WTC11 (cell line): ENCODE measurements at regions not wholly inside any gene's neighbourhood (a gene's known extent, or its start where the extent isn't known, plus 50 kb on each side); places are given as distances from the start of the nearest gene placed in this dataset.
"Not testable (repeated sequence)": the region's sequence is repeated elsewhere in the genome, so short reads cannot be mapped to it uniquely, and the experiment has no call there.

ENCODE experiments used
- ELF4 ChIP-seq: sonication (generic); formaldehyde crosslinking; IDR thresholded peaks from 2 replicates; pipeline ENCODE4 v1.8.1; 2022; ENCODE audit warnings: low read depth, mild to moderate bottlenecking, moderate library complexity, missing genetic modification reagents
- ESRRA ChIP-seq: sonication (generic); formaldehyde crosslinking; IDR thresholded peaks from 2 replicates; pipeline ENCODE4 v1.8.1; 2022; ENCODE audit warnings: mild to moderate bottlenecking, missing genetic modification reagents, borderline replicate concordance
- IRF1 ChIP-seq: sonication (generic); formaldehyde crosslinking; IDR thresholded peaks from 2 replicates; pipeline ENCODE4 v1.8.0; 2023; ENCODE audit warnings: missing genetic modification reagents
- ZNF263 ChIP-seq: sonication (generic); formaldehyde crosslinking; IDR thresholded peaks from 2 replicates; pipeline ENCODE4 v1.8.1; 2022; ENCODE audit warnings: low read depth, mild to moderate bottlenecking, moderate library complexity, missing genetic modification reagents
- TF ChIP-seq, protein P1 (sequence below): fragments of 200-600 bp; IDR thresholded peaks from 2 replicates; pipeline ENCODE4 v1.8.0; 2022; ENCODE audit warnings: antibody characterized with exemption

DNA sequence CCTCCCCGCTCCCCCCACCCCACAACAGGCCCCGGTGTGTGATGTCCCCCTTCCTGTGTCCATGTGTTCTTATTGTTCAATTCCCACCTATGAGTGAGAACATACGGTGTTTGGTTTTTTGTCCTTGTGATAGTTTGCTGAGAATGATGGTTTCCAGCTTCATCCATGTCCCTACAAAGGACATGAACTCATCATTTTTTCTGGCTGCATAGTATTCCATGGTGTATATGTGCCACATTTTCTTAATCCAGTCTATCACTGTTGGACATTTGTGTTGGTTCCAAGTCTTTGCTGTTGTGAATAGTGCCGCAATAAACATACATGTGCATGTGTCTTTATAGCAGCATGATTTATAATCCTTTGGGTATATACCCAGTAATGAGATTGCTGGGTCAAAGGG is 104.3 kb downstream of the MTPN start:
- TF ChIP-seq ZNF263; ELF4 (CRISPR knock-in tag); ESRRA (CRISPR knock-in tag); IRF1: not testable (repeated sequence)
- TF ChIP-seq, protein P1, sequence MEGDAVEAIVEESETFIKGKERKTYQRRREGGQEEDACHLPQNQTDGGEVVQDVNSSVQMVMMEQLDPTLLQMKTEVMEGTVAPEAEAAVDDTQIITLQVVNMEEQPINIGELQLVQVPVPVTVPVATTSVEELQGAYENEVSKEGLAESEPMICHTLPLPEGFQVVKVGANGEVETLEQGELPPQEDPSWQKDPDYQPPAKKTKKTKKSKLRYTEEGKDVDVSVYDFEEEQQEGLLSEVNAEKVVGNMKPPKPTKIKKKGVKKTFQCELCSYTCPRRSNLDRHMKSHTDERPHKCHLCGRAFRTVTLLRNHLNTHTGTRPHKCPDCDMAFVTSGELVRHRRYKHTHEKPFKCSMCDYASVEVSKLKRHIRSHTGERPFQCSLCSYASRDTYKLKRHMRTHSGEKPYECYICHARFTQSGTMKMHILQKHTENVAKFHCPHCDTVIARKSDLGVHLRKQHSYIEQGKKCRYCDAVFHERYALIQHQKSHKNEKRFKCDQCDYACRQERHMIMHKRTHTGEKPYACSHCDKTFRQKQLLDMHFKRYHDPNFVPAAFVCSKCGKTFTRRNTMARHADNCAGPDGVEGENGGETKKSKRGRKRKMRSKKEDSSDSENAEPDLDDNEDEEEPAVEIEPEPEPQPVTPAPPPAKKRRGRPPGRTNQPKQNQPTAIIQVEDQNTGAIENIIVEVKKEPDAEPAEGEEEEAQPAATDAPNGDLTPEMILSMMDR, result not testable (repeated sequence)
